IPS-18a (cell line): ENCODE measurements at regions not wholly inside any gene's neighbourhood (a gene's known extent, or its start where the extent isn't known, plus 50 kb on each side); places are given as distances from the start of the nearest gene placed in this dataset.

Experiments used
- H3K27ac ChIP-seq: one replicate; pipeline ENCODE4 v1.5.1; 2013; ENCODE audit warnings: low read length
- H3K27me3 ChIP-seq: one replicate; pipeline ENCODE4 v1.6.1; 2013; ENCODE audit warnings: mild to moderate bottlenecking, low read length; ENCODE audit not compliant: control insufficient read depth, insufficient read depth
- H3K36me3 ChIP-seq: one replicate; pipeline ENCODE4 v1.6.1; 2013; ENCODE audit warnings: low read depth, low read length; ENCODE audit not compliant: control insufficient read depth
- H3K4me1 ChIP-seq: one replicate; pipeline ENCODE4 v1.6.1; 2013; ENCODE audit warnings: low read depth, low read length; ENCODE audit not compliant: control insufficient read depth
- H3K4me3 ChIP-seq: one replicate; pipeline ENCODE4 v1.5.1; 2013; ENCODE audit warnings: low read length
- H3K9ac ChIP-seq: one replicate; pipeline ENCODE4 v1.6.1; 2013; ENCODE audit warnings: mild to moderate bottlenecking, low read length, moderate library complexity
- H3K9me3 ChIP-seq: one replicate; pipeline ENCODE4 v1.6.1; 2013; ENCODE audit warnings: low read depth, low read length; ENCODE audit not compliant: control insufficient read depth

DNA sequence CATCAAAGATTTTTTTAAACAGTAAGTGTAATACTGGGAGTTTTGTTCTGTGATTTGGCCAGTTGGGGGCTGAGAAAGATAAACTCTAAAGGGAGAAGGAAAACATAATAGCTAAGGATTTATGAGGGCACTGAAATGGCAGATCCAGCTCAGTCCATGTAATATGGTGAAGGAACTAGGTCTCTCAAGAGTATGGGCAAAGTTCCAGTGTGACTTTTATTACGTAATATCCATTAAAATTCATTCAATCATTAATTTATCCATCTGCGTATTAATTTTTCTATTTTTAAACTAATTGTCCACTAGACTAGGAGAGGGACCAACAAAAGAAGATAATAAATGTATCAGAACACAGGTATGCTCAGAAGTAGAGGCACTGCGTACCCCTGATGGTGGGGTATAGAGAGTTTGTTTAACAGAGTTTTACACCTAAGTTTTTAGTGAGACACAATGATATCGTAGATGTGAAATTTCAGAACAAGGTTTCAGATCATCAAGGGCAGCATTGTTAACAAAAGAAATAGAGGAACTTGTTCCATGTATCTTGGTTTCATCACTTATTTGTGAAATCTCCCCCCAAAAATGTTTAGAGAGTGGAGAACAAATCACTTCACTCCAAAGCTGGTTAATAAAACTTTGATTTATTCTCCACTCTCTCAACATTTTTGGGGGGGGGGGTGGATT is 351.1 kb downstream of the GRXCR1 start:
- Histone ChIP-seq H3K9me3 (no peaks in the 10 kb centered on the region), H3K9ac (no peak overlapping the region), H3K27ac (no peak overlapping the region), H3K27me3 (no peaks in the 10 kb centered on the region), H3K4me3 (no peak overlapping the region), H3K36me3 (no peaks in the 10 kb centered on the region), H3K4me1 (no peaks in the 10 kb centered on the region)

- Histone ChIP-seq H3K9me3 (no peaks in the 10 kb centered on the region), H3K4me1 (no peaks in the 10 kb centered on the region), H3K27ac (no peak overlapping the region), H3K9ac (no peak overlapping the region), H3K36me3 (no peaks in the 10 kb centered on the region), H3K27me3 (no peaks in the 10 kb centered on the region), H3K4me3 (no peak overlapping the region)
Observed at GRCh38 chr4:43244688-43245382, 352.3 kb downstream of the GRXCR1 start.

DNA sequence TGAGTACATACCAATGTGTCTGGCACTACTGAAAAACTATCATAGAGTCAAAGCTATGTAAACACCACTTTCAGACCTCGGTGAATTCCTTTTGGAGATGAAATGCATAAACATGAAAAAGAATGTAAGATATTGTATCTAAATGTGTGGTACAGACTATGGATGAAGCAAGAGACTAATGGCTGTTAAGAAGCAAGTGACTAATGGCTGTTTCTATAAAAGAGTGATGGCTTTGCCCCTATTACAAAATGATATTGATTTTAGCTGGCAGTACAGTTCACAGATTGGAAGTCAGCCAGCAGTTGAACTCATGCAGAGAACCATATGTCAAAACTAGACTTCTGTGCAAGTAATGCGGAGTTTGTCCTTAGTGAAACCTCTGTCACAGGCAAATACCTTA is 359.3 kb downstream of the GRXCR1 start:
- Histone ChIP-seq H3K4me3 (no peak overlapping the region), H3K36me3 (no peaks in the 10 kb centered on the region), H3K4me1 (no peaks in the 10 kb centered on the region), H3K9me3 (no peaks in the 10 kb centered on the region), H3K27me3 (no peaks in the 10 kb centered on the region), H3K27ac (no peak overlapping the region), H3K9ac (no peak overlapping the region)

GRCh38 chr4:43253541-43253940 is 361.0 kb downstream of the GRXCR1 start:
- Histone ChIP-seq H3K36me3 (no peaks in the 10 kb centered on the region), H3K27me3 (no peaks in the 10 kb centered on the region), H3K9ac (no peak overlapping the region), H3K27ac (no peak overlapping the region), H3K4me1 (no peaks in the 10 kb centered on the region), H3K9me3 (no peaks in the 10 kb centered on the region), H3K4me3 (no peak overlapping the region)

GRCh38 chr4:43264730-43265129 is 372.2 kb downstream of the GRXCR1 start:
- Histone ChIP-seq H3K36me3 (no peaks in the 10 kb centered on the region), H3K4me1 (no peaks in the 10 kb centered on the region), H3K9ac (no peak overlapping the region), H3K27me3 (no peaks in the 10 kb centered on the region), H3K4me3 (no peak overlapping the region), H3K27ac (no peak overlapping the region), H3K9me3 (peaks cover 4% of the 10 kb centered on the region)

- Histone ChIP-seq H3K27ac (no peak overlapping the region), H3K27me3 (no peaks in the 10 kb centered on the region), H3K36me3 (no peaks in the 10 kb centered on the region), H3K9me3 (no peaks in the 10 kb centered on the region), H3K9ac (no peak overlapping the region), H3K4me3 (no peak overlapping the region), H3K4me1 (peaks cover 22% of the 10 kb centered on the region)
Observed at GRCh38 chr4:43271946-43272345, 379.4 kb downstream of the GRXCR1 start.

GRCh38 chr4:43274376-43274775 is 381.9 kb downstream of the GRXCR1 start:
- H3K27me3 ChIP-seq = no peaks in the 10 kb centered on the region
- no peak overlapping the region for H3K27ac ChIP-seq
- H3K9me3 ChIP-seq = no peaks in the 10 kb centered on the region
- H3K36me3 ChIP-seq = no peaks in the 10 kb centered on the region
- H3K4me1 ChIP-seq = peaks cover 22% of the 10 kb centered on the region
- H3K9ac ChIP-seq = no peak overlapping the region
- no peak overlapping the region for H3K4me3 ChIP-seq

GRCh38 chr4:43275779-43276178 is 383.3 kb downstream of the GRXCR1 start:
- no peaks in the 10 kb centered on the region for H3K36me3 ChIP-seq
- no peak overlapping the region for H3K4me3 ChIP-seq
- H3K4me1 ChIP-seq = peaks cover 22% of the 10 kb centered on the region
- no peaks in the 10 kb centered on the region for H3K9me3 ChIP-seq
- no peak overlapping the region for H3K27ac ChIP-seq
- H3K9ac ChIP-seq = no peak overlapping the region
- no peaks in the 10 kb centered on the region for H3K27me3 ChIP-seq

GRCh38 chr4:43276321-43276720 is 383.8 kb downstream of the GRXCR1 start:
- Histone ChIP-seq H3K27me3 (no peaks in the 10 kb centered on the region), H3K4me1 (peaks cover 22% of the 10 kb centered on the region), H3K4me3 (no peak overlapping the region), H3K9ac (no peak overlapping the region), H3K9me3 (no peaks in the 10 kb centered on the region), H3K27ac (no peak overlapping the region), H3K36me3 (no peaks in the 10 kb centered on the region)

DNA sequence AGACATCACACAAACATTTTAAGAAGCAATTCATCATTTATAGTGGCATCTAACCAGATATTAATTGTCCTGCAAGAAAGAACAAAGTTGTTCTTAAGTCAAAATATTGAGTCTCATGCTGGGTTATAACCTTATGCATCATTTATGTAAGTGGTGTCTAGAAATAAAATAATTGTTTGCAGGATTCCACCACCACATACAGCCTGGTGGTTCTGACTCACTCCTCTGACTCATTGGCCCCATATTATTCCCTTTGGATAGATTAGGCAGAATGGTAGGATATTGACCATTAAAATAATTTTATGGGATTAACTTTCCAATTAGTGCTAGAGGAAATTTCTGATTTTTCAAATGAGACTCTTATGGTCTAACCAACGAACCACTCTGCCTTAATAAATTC is 384.5 kb downstream of the GRXCR1 start:
- no peak overlapping the region for H3K27ac ChIP-seq
- no peaks in the 10 kb centered on the region for H3K27me3 ChIP-seq
- no peaks in the 10 kb centered on the region for H3K9me3 ChIP-seq
- no peak overlapping the region for H3K4me3 ChIP-seq
- peaks cover 22% of the 10 kb centered on the region for H3K4me1 ChIP-seq
- no peak overlapping the region for H3K9ac ChIP-seq
- H3K36me3 ChIP-seq = no peaks in the 10 kb centered on the region

DNA sequence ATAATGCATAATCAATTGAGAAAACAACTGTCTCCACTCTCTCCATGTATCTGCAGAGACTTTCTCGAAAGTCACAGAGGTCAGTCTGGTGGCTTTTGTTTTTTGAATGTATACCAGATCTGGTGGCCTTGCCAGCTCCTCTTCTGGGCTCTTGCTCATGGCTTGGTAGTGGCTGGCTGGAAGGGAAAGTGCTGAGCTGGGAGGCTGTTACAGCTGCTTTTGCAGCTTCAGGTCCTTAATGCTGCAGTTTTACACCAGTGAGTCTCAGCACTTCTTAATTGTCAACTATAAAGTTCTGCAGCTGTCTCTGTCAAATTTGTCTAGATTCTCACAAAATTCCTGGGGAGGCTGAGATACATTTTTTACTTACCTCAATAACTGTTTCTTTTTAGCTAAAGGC is 390.0 kb downstream of the GRXCR1 start:
- H3K36me3 ChIP-seq = no peaks in the 10 kb centered on the region
- no peak overlapping the region for H3K27ac ChIP-seq
- H3K9ac ChIP-seq = no peak overlapping the region
- H3K27me3 ChIP-seq = no peaks in the 10 kb centered on the region
- no peaks in the 10 kb centered on the region for H3K4me1 ChIP-seq
- no peaks in the 10 kb centered on the region for H3K9me3 ChIP-seq
- H3K4me3 ChIP-seq = no peak overlapping the region

- no peak overlapping the region for H3K4me3 ChIP-seq
- H3K4me1 ChIP-seq = no peaks in the 10 kb centered on the region
- H3K9me3 ChIP-seq = no peaks in the 10 kb centered on the region
- no peaks in the 10 kb centered on the region for H3K27me3 ChIP-seq
- H3K36me3 ChIP-seq = no peaks in the 10 kb centered on the region
- H3K9ac ChIP-seq = no peak overlapping the region
- no peak overlapping the region for H3K27ac ChIP-seq
Observed at GRCh38 chr4:43286137-43286536, 393.6 kb downstream of the GRXCR1 start.
